HG03135 (cell line): ENCODE measurements at regions not wholly inside any gene's neighbourhood (a gene's known extent, or its start where the extent isn't known, plus 50 kb on each side); places are given as distances from the start of the nearest gene placed in this dataset.
"Not testable (repeated sequence)": the region's sequence is repeated elsewhere in the genome, so short reads cannot be mapped to it uniquely, and the experiment has no call there.

ENCODE experiments used
- ATAC-seq: cut with Tn5 transposase; IDR thresholded peaks from one replicate; pipeline ENCODE4 v1.9.1; 2021; ENCODE audit warnings: mild to moderate bottlenecking, moderate library complexity; ENCODE audit not compliant: unreplicated experiment

DNA sequence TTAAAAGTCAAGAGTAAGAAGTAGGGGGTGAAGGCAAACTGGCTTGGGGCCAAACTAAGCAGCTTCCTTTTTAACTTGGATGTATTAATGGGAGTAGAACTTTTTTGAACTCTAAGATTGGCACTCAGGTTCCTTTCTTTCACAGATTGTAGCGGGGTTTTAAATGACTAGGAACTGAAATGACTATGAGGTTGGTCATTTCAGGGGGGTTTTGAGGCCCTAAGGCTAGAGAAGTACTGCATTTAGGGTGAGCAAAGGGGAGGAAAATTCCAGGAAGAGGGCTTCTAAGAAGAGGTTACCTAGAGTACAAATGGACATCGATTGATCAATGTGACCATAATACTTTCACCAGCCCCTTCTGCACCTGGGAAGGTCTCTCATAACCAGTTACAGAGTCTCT lies 381.8 kb downstream of the MLLT3 start:
- ATAC-seq, result no peak

DNA sequence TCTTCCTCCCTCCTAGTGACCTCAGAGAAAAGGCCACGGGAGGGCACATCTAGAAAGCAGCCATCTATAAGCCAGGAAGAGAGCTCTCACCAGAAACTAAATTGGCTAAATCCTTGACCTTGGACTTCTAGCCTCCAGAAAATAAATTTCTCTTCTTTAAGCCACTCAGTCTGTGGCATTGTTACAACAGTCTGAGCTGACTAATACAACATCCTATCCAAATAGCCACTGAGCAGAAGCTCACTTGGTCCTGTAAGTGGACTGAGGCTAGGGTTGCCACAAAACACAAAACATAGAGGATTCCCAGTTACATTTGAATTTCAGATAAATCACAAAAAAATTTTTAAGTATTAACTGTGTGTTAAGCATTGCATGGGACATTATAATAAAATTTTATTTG lies 383.4 kb downstream of the MLLT3 start:
- no peak for ATAC-seq

DNA sequence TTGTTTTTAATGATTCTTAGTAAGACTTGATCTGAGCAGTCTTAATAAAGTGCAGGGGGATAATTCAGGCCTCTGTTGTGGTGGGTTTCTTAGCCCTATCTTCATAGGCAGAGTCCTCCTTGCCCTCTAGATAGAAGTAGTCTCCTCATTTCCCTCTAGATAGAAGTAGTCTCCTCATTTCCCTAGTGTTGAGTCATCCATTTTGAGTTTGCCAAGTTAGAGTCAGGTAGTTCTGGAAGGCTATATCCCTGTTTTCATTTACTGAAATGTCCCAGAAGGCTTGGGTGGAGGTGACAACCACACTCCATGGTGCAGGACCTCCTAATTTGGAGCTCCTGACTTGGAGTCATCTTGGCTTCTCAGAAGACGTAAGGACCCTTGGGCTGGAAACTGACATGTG lies 384.6 kb downstream of the MLLT3 start:
- ATAC-seq, result no peak

DNA sequence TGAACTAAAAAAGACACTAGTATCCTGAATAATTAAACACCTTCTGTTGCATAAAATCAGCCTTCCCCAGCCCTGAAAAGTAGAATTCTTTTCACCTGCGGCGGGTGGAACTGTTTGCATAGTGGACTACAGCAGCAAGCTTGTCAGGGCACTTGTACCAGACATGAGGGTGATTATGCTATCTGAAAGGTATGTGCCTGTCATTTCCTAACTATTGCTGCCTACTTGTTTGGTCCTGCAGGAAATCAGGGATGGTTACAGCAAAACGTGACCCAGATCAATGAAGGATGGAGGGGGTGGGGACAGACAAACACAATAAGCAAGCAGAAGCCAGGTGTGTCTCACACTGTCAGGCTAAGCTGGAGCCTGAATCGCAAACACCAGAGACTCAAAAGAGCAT lies 385.6 kb downstream of the MLLT3 start:
- ATAC-seq, result no peak

DNA sequence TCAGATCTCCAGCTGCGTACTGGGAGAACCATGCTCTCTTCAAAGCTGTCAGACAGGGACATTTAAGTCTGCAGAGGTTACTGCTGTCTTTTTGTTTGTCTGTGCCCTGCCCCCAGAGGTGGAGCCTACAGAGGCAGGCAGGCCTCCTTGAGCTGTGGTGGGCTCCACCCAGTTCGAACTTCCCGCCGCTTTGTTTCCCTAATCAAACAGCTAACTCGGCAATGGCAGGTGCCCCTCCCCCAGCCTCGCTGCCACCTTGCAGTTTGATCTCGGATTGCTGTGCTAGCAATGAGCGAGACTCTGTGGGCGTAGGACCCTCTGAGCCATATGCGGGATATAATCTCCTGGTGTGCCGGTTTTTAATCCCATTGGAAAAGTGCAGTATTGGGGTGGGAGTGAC lies 387.1 kb downstream of the MLLT3 start:
- ATAC-seq, result not testable (repeated sequence)

DNA sequence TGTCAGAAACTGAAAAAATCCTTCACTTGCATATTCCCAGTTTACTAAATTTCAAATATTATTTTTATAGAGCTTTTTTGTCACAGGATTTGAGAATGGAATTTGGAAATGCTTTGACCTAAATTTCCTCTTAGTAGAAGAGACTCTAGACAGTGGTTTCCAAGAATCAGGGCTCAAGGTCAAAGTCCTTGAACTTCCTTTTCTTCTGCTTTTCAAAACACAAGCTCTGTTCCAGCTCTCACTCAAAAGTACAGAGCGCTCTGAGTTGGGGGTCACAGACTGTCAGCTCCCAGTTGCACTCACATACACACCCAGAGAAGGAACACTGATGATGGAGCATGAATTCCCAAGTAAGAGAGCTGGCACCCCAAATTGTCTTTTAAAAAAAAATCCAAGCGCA lies 394.2 kb downstream of the MLLT3 start:
- ATAC-seq, result no peak

DNA sequence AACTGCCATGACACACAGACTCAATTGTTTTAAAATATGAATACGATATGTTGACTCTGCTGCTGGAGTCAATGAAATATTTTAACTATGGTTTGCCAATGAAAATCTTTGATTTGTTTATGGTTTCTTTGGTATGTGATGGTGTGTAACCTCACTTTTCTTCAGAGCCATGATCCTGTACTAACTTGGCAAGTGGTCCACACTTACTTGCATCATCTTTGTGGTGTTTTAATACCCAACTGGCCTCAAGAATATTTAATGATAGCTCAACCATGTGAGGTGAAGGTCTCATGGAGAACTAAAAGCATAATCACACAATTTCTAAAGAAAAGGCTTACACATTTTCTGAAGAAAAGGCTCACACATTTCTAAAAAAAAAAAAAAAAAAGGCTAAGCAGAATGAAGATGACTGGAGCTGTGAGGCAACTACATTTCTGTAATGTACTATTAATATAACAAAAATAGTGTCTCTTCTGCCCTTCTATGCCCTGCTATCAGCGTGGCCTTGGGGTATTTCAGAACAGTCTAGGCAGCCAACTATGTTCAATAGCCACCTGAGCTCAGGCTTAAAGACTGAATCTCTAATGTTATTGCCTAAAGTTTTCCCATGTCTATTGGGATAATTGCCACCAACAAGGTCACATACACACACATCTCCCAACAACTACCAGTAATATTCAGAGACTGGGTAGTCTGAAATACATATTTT lies 395.0 kb downstream of the MLLT3 start:
- ATAC-seq, result no peak

DNA sequence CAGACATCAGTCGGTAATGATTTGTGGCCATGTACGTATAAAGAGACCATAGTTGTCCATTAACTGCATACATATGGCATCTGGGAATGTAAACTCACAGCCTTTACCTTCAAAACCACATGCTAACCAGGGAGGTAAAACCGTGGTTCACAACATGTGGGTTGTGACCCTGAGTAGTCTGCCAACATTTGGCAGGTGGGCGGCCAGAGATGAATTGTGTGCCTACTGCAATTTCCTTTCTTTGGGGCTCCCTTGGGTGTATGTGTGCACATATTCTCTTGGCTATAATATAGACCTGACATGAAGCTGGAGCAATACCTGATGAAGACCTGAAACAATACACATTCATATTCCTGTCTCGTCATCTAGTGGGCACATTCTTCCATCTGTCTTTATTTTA lies 396.0 kb downstream of the MLLT3 start:
- ATAC-seq, result no peak

DNA sequence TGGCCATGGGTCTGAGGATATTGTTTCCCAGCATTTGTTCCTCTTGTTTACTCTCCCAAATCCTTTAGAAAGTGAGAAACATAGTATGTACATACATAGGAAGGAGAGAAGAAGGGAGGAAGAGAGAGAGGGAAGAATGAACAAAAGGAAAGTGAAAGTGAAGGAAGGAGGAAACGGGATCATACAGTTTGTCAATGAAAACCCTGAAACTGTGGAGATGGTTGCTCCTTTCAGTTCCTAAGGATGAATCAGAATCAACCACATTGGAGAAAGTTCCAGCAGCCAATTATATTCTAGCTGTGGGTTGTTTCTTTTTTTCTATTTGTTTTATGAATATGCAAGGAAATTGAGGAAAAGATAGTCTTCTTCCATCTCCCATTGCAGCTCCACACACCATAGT lies 396.5 kb downstream of the MLLT3 start:
- no peak for ATAC-seq

DNA sequence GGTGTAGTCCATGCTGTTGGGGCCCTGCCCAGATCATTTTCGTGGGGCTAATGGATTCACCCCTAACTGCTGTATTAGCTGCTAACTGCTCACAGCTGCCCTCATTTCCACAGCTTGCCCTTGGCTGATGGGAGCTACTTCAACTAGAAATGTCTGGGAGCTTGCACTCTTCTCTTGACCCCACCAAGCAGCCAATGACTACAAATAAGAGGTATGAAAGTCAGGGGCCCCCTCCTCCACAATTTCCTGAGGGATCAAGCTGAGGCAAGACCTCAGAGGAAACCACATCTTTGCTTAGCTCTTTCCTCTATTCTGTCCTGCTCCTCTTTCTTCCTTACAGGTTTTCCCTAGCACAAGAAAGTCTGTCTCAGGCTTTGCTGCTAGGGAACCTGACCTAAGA lies 397.5 kb downstream of the MLLT3 start:
- no peak for ATAC-seq

DNA sequence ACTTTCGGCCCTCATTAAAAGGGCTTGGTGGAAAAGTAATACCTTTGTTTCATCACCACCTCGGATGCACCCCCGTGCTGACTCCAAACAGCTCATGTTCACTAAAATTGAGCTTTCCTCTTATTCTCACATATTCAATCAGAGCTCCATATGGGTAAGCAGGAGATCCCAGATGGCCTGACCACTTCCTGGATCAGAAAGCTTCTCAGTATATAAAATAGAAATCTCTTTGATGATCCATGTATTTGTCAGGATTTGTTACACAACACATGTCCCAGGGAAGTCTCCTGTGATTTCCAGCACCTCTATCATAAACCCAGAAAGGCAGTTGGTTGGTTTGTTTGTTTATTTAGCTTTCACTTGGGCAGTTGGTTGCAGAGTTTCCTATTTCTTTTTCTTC lies 402.0 kb downstream of the MLLT3 start:
- ATAC-seq, result no peak

DNA sequence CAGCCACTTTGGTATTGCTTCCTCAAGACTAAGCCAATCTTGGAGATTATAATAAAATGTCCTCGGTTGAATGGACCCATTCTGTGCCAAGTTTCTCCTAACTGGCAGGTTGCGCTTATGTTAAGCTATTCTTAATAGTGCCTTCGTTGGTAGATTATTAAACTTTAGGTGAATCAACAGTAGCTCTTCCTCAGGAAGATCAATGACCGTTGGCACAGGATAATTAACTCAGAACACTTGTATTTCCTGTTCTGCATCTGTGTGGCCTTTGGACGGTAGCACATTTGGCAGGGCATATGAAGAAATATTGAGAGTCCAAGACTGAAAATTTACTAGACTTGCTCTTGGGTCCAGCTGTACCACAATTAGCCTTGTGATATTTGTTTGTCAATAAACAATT lies 402.9 kb downstream of the MLLT3 start:
- ATAC-seq, result no peak

DNA sequence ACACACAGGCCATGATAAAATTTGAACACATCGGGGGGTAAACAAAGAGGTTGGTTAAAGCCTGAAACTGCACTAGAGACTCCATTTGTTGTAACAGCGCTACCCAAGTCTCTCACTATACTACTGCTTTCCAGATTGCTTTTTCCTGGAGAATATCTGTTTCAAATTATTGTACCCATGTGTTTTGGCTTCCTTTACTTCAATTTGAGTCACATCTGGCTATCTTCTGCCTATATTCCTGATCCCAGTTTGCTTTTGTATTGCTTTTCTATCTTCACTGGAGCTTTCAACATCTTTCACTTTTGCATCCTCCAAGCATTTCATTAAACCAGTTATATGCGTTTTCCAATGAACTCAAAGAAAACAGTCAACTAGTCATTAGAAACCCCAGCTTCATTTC lies 404.7 kb downstream of the MLLT3 start:
- no peak for ATAC-seq

DNA sequence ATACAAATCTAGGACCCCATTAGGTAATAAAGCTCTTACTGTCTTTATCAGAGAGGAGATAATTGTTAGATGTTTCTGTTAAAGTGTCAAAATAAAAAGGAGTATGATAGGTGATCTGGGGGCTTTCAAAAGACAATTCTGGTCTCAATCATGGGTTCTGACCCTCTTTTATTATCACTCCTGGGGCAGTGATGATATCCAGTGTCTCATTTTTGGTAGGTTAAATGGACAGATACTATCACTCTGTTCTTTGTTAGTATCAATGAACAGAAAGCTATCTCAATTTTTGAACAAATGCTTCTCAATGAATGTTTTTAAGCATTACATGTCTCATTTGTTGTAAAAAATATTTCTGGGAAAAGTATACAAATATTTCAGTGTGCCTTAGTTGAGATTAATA lies 405.9 kb downstream of the MLLT3 start:
- no peak for ATAC-seq

DNA sequence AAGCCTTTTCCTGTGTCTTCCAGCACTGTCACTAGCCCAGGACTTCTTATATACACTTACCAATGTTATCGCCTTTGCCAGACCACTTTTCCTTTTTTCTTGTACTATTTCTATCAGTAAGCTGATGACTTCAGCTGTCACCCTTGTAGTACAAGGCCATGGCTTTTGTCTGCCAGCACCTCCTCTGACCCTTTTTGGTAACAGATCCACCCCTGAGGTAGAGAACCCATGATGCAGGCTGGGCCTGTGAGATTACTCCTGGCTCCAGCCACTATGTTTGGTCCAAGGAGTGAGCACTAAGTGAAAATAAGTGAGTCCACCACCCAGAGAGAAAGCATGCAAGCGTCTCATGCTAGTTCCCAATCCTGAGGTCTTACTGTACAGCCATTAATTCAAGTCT lies 406.7 kb downstream of the MLLT3 start:
- ATAC-seq, result no peak

DNA sequence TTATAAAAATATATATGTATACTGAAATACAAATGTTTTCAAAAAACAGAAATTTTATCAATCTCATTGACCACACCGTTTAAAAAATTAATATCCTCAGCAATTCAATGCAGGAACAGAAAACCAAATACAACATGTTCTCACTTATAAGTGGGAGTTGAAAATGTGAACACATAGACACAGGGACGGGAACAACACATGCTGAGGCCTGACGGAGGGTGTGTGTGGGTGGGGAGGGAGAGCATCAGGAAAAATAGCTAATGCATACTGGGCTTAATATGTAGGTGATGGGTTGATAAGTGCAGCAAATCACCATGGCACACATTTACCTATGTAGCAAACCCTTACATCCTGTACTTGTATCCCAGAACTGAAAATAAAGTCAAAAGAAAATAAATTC lies 409.5 kb downstream of the MLLT3 start:
- ATAC-seq, result no peak

DNA sequence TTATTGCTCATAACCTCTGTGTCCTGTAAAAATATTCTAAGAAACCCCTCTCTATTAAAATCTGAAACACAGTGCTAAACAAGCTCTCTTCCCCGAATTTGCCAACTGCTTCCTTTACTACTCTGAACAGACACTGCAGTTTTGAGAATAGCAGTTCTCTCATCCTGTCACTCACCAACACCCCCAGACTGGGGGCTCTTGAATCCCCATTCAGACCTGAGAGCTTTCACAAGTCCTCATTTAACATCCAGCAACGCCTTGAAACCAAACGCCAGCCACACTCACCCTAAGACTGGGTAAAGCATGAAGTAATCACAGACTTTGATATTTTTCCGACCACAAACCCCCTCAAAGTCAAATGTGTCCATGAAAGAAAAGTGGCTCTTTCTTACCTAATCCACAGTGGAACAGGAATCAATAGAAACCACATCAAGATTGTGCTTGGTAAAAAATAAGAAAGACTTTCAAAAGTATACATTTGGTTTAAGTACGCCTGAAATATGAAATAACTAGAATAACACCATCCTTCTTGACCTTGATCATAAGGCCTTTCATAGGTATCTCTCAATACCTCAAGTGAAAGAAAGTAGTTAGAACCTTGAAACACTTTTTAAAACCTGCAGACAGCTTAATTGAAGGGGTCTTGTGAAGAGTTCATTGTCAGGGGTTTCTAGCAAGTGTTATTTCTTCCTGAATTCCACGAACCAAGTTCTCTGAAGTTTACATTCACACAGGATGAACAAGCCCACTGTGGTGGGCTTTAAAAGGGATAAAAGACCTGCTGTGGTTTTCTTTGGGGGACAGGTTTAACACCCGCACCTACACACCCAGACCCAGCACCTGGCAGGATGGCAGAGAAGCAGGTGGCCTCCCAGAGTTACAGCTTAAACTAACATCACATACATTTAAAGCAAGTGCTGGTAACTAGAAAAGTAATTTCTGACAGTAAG lies 412.6 kb downstream of the MLLT3 start:
- ATAC-seq, result no peak

DNA sequence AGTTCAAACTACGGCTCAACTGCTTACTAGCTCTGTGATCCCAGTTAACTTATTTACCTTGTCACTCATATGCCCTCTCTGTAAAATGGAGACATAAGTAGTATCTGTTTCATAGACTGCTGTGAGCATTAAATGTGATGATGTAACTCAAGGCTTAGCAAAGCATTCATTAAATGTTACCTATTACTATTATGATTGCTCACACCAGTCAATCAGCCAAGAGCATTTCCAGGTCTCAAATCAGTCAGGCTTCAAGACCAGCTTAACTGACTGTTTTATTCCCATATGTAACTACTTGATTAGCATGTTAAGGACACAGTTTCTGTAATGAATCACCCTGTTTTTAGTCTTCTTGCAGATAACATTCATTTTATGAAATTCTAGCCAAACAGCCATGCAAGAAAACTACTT lies 413.3 kb downstream of the MLLT3 start:
- ATAC-seq, result no peak

DNA sequence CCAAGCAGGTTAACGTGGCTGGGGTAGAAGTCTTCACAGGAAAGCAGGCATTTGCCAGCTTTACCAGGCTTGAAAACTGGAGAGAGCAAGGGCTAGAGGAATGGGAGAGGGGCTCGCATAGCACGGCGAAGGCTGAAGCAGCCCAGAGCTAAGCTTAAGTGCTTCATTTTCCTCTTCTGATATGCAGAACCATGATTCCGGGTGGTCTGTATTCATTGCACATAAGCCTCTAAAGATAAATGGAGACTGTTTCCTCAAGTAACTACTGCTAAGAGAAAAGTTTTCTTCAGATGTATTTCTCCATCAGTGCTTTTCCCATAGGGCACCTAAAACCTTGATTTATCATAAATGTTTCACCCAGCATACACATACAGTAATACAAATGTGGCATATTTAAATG lies 414.1 kb downstream of the MLLT3 start:
- ATAC-seq, result no peak

DNA sequence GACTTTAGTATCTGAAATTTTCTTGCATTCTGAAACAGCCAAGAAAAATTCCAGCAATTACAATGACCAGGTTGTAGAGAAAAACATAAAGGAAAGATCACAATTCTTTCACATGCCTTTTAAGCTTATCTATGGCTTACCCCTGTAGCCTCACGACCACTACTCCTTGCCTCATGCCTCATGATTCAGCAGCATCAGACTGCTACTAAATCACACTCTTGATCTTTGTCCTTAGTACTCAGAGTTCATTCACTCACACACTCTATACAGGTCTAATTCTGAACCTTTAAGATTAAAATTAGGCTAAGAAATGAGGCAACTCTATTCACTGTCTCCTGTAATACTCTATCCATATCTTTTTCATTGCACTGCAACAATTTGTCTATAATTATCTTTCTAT lies 415.1 kb downstream of the MLLT3 start:
- no peak for ATAC-seq

DNA sequence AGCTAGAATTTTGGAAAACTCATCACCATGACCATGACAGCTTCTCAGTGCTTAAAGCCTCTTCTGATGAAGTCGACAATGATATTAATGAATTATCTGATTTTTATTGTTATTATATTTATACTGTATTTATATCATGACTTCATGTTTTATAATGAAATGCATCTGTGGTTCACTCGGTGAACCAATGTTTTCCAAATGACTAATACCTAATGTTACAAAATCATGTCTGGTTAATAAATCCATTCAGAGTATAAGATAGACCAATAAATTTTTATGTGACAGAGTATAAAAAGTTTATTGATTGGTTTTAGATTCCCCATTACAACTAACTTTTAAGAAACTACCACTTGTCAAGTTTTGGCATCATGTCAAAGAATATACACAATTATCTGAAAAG lies 416.5 kb downstream of the MLLT3 start:
- no peak for ATAC-seq

DNA sequence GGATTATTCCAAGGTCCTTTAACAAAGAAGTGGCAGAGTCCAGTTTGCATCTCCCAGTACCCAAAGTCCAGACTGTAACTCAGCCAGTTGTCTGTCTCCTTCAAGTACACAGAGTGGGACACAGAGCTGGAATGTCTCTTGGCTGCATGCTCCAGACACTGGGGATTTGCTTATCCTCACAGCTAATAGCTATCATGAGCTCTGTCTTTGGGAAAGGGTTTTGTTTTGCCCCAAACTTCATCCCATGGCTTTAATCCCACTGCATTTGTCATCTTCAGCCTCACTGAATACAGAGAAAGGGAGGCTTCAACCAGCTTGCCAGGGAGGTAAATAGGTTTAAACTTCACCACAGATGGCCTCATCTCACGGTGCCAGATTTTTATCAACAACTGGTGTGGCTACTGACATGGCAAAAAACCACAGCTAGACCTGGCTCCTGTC lies 412.2 kb upstream of the SLC24A2 start:
- ATAC-seq, result no peak
